ENCODE measurements at regions not wholly inside any gene's neighbourhood (a gene's known extent, or its start where the extent isn't known, plus 50 kb on each side); places are given as distances from the start of the nearest gene placed in this dataset.

DNA sequence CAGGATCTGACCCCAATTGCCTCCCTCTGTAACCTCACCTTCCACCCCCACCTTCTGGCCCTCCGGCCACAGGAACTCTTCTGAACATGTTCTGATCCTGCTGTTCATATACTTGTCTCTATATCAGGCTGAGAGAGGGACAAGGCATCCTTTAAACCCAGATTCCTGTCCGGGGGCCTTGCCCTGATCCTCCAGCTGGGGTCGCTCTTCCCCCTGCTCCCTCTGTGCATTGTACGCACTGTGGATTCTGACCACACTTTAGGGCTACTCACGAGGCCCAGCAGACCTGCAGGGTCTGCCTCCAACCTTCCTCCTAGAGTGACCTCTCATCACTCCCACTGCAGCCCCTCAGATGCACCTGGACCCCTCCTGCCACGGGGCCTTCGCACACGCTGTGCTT lies 269.3 kb downstream of the UQCRFS1 start:
- Histone ChIP-seq H3K36me3 (ENCODE audit: control insufficient read depth, insufficient read depth, low read length) (no peaks in the 10 kb centered on the region), H3K27ac (ENCODE audit: low read depth, low read length) (no peak overlapping the region), H3K4ac (ENCODE audit: low read depth, low read length) (no peak overlapping the region), H4K8ac (ENCODE audit: low read depth, low read length) (no peak overlapping the region), H3K4me2 (ENCODE audit: low read length) (no peak overlapping the region), H3K79me2 (ENCODE audit: control insufficient read depth, insufficient read depth, low read length) (no peaks in the 10 kb centered on the region), H3K23ac (ENCODE audit: low read length) (no peak overlapping the region), H2BK120ac (ENCODE audit: low read depth, low read length) (no peak overlapping the region), H3K79me1 (ENCODE audit: low read length) (no peaks in the 10 kb centered on the region), H2BK15ac (replicated peaks; ENCODE audit: low read depth) (no peak overlapping the region), H3K18ac (ENCODE audit: low read length) (no peak overlapping the region), H3K56ac (ENCODE audit: low read length) (no peak overlapping the region), H3K4me1 (ENCODE audit: control insufficient read depth, low read depth, low read length) (no peaks in the 10 kb centered on the region), H4K5ac (ENCODE audit: low read length) (no peak overlapping the region), H3K4me3 (ENCODE audit: low read length) (no peak overlapping the region), H3K9ac (ENCODE audit: low read length) (no peak overlapping the region), H2AK5ac (ENCODE audit: low read length) (no peak overlapping the region), H3K27me3 (ENCODE audit: insufficient read depth, low read length, poor library complexity) (no peaks in the 10 kb centered on the region), H2BK5ac (ENCODE audit: low read length) (no peak overlapping the region)
- WGBS (ENCODE audit: extremely low coverage, insufficient coverage, low lambda C conversion rate) = no CpG with 5 or more reads among the region's 8 CpGs
- peak; percentile 4 for DNase-seq

DNA sequence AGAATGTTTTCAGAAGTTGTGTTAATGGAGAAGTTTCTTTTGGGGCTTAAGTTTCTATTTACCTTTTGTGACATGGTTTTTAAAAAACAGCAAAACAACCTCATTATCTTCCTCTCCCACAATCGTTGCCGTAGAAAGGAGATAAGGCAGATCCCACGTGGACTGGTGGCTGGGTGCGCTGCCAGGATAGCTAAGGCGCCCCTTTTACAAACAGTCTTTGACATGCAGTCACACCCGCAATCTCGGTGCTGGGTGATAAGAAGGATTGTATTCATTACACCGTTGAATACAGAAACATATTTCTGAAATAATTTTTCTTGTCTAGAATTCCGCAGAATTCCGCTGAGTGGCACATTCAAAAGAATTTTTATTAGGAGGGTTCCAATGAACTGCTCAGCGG lies 271.1 kb downstream of the UQCRFS1 start:
- Histone ChIP-seq H2AK5ac (ENCODE audit: low read length) (no peak overlapping the region), H3K79me2 (ENCODE audit: control insufficient read depth, insufficient read depth, low read length) (no peaks in the 10 kb centered on the region), H2BK15ac (replicated peaks; ENCODE audit: low read depth) (no peak overlapping the region), H3K23ac (ENCODE audit: low read length) (no peak overlapping the region), H3K36me3 (ENCODE audit: control insufficient read depth, insufficient read depth, low read length) (no peaks in the 10 kb centered on the region), H3K56ac (ENCODE audit: low read length) (no peak overlapping the region), H2BK5ac (ENCODE audit: low read length) (no peak overlapping the region), H3K4me3 (ENCODE audit: low read length) (no peak overlapping the region), H3K27ac (ENCODE audit: low read depth, low read length) (no peak overlapping the region), H4K5ac (ENCODE audit: low read length) (no peak overlapping the region), H3K9ac (ENCODE audit: low read length) (no peak overlapping the region), H3K18ac (ENCODE audit: low read length) (no peak overlapping the region), H3K4ac (ENCODE audit: low read depth, low read length) (no peak overlapping the region), H3K27me3 (ENCODE audit: insufficient read depth, low read length, poor library complexity) (no peaks in the 10 kb centered on the region), H2BK120ac (ENCODE audit: low read depth, low read length) (no peak overlapping the region), H3K79me1 (ENCODE audit: low read length) (no peaks in the 10 kb centered on the region), H3K4me1 (ENCODE audit: control insufficient read depth, low read depth, low read length) (no peaks in the 10 kb centered on the region), H4K8ac (ENCODE audit: low read depth, low read length) (no peak overlapping the region), H3K4me2 (ENCODE audit: low read length) (no peak overlapping the region)
- no CpG with 5 or more reads among the region's 11 CpGs for WGBS (ENCODE audit: extremely low coverage, insufficient coverage, low lambda C conversion rate)
- no peak for DNase-seq

DNA sequence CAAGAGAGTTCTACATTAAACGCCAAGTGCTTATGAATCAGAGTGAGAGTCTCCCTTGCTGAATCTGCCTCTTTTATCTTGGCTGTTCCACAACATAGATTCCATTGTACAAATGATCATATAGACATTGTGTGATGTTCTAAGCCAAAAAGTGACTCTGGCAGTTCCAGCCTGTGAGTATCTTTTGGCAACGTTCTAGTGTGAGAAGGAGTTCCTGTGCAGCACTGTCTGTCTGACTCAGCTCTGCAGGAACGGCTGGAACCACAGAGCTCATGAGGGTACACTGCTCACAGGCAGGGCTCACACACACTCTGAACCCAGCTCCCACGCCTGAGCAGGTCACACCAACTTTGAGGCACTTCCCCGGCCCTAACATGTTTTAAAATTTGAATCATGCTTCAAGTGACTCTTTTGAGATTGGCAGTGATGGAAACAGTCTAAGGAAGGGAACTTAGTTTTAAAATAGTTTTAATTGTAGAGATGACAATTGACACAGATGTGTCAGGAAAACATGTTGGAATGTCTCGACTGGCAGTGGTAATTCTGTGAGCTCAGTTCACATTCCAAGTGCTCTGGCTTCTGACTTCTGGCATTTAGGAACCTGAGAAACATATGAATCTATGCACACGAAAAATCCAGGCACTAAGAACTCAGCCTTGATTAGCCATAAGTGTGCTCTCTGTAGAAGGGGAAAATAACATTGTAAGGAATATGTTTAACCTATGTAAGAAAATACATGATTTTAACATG lies 272.0 kb downstream of the UQCRFS1 start:
- no peak overlapping the region for H3K56ac ChIP-seq (ENCODE audit: low read length)
- no peak overlapping the region for H4K5ac ChIP-seq (ENCODE audit: low read length)
- H3K9ac ChIP-seq (ENCODE audit: low read length) = no peak overlapping the region
- no CpG with 5 or more reads among the region's 7 CpGs for WGBS (ENCODE audit: extremely low coverage, insufficient coverage, low lambda C conversion rate)
- H2BK120ac ChIP-seq (ENCODE audit: low read depth, low read length) = no peak overlapping the region
- no peaks in the 10 kb centered on the region for H3K27me3 ChIP-seq (ENCODE audit: insufficient read depth, low read length, poor library complexity)
- H4K8ac ChIP-seq (ENCODE audit: low read depth, low read length) = no peak overlapping the region
- H3K4me1 ChIP-seq (ENCODE audit: control insufficient read depth, low read depth, low read length) = no peaks in the 10 kb centered on the region
- no peaks in the 10 kb centered on the region for H3K79me1 ChIP-seq (ENCODE audit: low read length)
- H3K23ac ChIP-seq (ENCODE audit: low read length) = no peak overlapping the region
- no peak overlapping the region for H2AK5ac ChIP-seq (ENCODE audit: low read length)
- H2BK5ac ChIP-seq (ENCODE audit: low read length) = no peak overlapping the region
- no peak overlapping the region for H2BK15ac ChIP-seq (replicated peaks; ENCODE audit: low read depth)
- no peaks in the 10 kb centered on the region for H3K79me2 ChIP-seq (ENCODE audit: control insufficient read depth, insufficient read depth, low read length)
- no peak overlapping the region for H3K27ac ChIP-seq (ENCODE audit: low read depth, low read length)
- H3K4ac ChIP-seq (ENCODE audit: low read depth, low read length) = no peak overlapping the region
- H3K4me3 ChIP-seq (ENCODE audit: low read length) = no peak overlapping the region
- no peak for DNase-seq
- H3K18ac ChIP-seq (ENCODE audit: low read length) = no peak overlapping the region
- H3K36me3 ChIP-seq (ENCODE audit: control insufficient read depth, insufficient read depth, low read length) = no peaks in the 10 kb centered on the region
- no peak overlapping the region for H3K4me2 ChIP-seq (ENCODE audit: low read length)

GRCh38 chr19:28939236-28939635 lies 273.7 kb downstream of the UQCRFS1 start:
- Histone ChIP-seq H3K4me1 (ENCODE audit: control insufficient read depth, low read depth, low read length) (no peaks in the 10 kb centered on the region), H3K23ac (ENCODE audit: low read length) (no peak overlapping the region), H2BK15ac (replicated peaks; ENCODE audit: low read depth) (no peak overlapping the region), H2BK5ac (ENCODE audit: low read length) (no peak overlapping the region), H3K4ac (ENCODE audit: low read depth, low read length) (no peak overlapping the region), H2BK120ac (ENCODE audit: low read depth, low read length) (no peak overlapping the region), H4K8ac (ENCODE audit: low read depth, low read length) (no peak overlapping the region), H3K36me3 (ENCODE audit: control insufficient read depth, insufficient read depth, low read length) (no peaks in the 10 kb centered on the region), H3K27me3 (ENCODE audit: insufficient read depth, low read length, poor library complexity) (no peaks in the 10 kb centered on the region), H3K18ac (ENCODE audit: low read length) (no peak overlapping the region), H3K4me2 (ENCODE audit: low read length) (no peak overlapping the region), H3K4me3 (ENCODE audit: low read length) (no peak overlapping the region), H3K79me2 (ENCODE audit: control insufficient read depth, insufficient read depth, low read length) (no peaks in the 10 kb centered on the region), H3K56ac (ENCODE audit: low read length) (no peak overlapping the region), H4K5ac (ENCODE audit: low read length) (no peak overlapping the region), H3K9ac (ENCODE audit: low read length) (no peak overlapping the region), H3K27ac (ENCODE audit: low read depth, low read length) (no peak overlapping the region), H2AK5ac (ENCODE audit: low read length) (no peak overlapping the region), H3K79me1 (ENCODE audit: low read length) (no peaks in the 10 kb centered on the region)
- DNase-seq = no peak

DNA sequence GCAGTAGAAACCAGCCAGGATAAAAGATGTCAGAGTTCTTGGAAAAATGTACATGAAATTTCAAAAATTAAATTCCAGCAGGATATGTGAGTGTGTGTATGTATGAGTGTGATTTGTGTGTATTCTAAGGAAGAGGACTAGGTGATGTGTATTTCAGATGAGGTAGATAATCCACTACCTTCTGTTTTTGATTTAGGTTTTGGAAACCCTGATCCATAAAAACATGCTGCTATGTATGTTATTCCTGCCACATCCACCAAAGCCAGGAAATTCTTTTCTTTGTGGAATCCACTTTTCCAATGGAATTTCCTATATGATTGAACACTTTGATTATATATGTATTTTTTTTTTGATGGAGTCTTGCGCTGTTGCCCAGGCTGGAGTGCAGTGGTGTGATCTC lies 276.9 kb downstream of the UQCRFS1 start:
- no peak overlapping the region for H3K4ac ChIP-seq (ENCODE audit: low read depth, low read length)
- no peaks in the 10 kb centered on the region for H3K4me1 ChIP-seq (ENCODE audit: control insufficient read depth, low read depth, low read length)
- no peak overlapping the region for H3K18ac ChIP-seq (ENCODE audit: low read length)
- WGBS (ENCODE audit: extremely low coverage, insufficient coverage, low lambda C conversion rate) = no CpG with 5 or more reads among the region's 1 CpG
- no peaks in the 10 kb centered on the region for H3K27me3 ChIP-seq (ENCODE audit: insufficient read depth, low read length, poor library complexity)
- no peak overlapping the region for H4K8ac ChIP-seq (ENCODE audit: low read depth, low read length)
- no peak overlapping the region for H3K4me3 ChIP-seq (ENCODE audit: low read length)
- H3K4me2 ChIP-seq (ENCODE audit: low read length) = no peak overlapping the region
- H2BK15ac ChIP-seq (replicated peaks; ENCODE audit: low read depth) = no peak overlapping the region
- no peaks in the 10 kb centered on the region for H3K36me3 ChIP-seq (ENCODE audit: control insufficient read depth, insufficient read depth, low read length)
- no peak overlapping the region for H3K56ac ChIP-seq (ENCODE audit: low read length)
- no peaks in the 10 kb centered on the region for H3K79me1 ChIP-seq (ENCODE audit: low read length)
- no peaks in the 10 kb centered on the region for H3K79me2 ChIP-seq (ENCODE audit: control insufficient read depth, insufficient read depth, low read length)
- no peak overlapping the region for H3K27ac ChIP-seq (ENCODE audit: low read depth, low read length)
- no peak overlapping the region for H3K23ac ChIP-seq (ENCODE audit: low read length)
- H2AK5ac ChIP-seq (ENCODE audit: low read length) = no peak overlapping the region
- no peak for DNase-seq
- H2BK5ac ChIP-seq (ENCODE audit: low read length) = no peak overlapping the region
- no peak overlapping the region for H4K5ac ChIP-seq (ENCODE audit: low read length)
- H3K9ac ChIP-seq (ENCODE audit: low read length) = no peak overlapping the region
- H2BK120ac ChIP-seq (ENCODE audit: low read depth, low read length) = no peak overlapping the region

GRCh38 chr19:28934631-28935030 lies 278.3 kb downstream of the UQCRFS1 start:
- no peak overlapping the region for H2BK120ac ChIP-seq (ENCODE audit: low read depth, low read length)
- H3K36me3 ChIP-seq (ENCODE audit: control insufficient read depth, insufficient read depth, low read length) = no peaks in the 10 kb centered on the region
- H2AK5ac ChIP-seq (ENCODE audit: low read length) = no peak overlapping the region
- H3K18ac ChIP-seq (ENCODE audit: low read length) = no peak overlapping the region
- no peak overlapping the region for H2BK15ac ChIP-seq (replicated peaks; ENCODE audit: low read depth)
- no peak overlapping the region for H3K9ac ChIP-seq (ENCODE audit: low read length)
- H3K56ac ChIP-seq (ENCODE audit: low read length) = no peak overlapping the region
- no peaks in the 10 kb centered on the region for H3K4me1 ChIP-seq (ENCODE audit: control insufficient read depth, low read depth, low read length)
- DNase-seq = no peak
- no peaks in the 10 kb centered on the region for H3K79me1 ChIP-seq (ENCODE audit: low read length)
- H3K23ac ChIP-seq (ENCODE audit: low read length) = no peak overlapping the region
- no peaks in the 10 kb centered on the region for H3K79me2 ChIP-seq (ENCODE audit: control insufficient read depth, insufficient read depth, low read length)
- no peak overlapping the region for H4K8ac ChIP-seq (ENCODE audit: low read depth, low read length)
- no peak overlapping the region for H3K4me3 ChIP-seq (ENCODE audit: low read length)
- no peak overlapping the region for H3K27ac ChIP-seq (ENCODE audit: low read depth, low read length)
- no peaks in the 10 kb centered on the region for H3K27me3 ChIP-seq (ENCODE audit: insufficient read depth, low read length, poor library complexity)
- no peak overlapping the region for H3K4ac ChIP-seq (ENCODE audit: low read depth, low read length)
- H2BK5ac ChIP-seq (ENCODE audit: low read length) = no peak overlapping the region
- H3K4me2 ChIP-seq (ENCODE audit: low read length) = no peak overlapping the region
- no peak overlapping the region for H4K5ac ChIP-seq (ENCODE audit: low read length)

Data from mesendoderm (in vitro differentiated cells).